Psoas muscle (tissue), 7 donors: ENCODE measurements at regions not wholly inside any gene's neighbourhood (a gene's known extent, or its start where the extent isn't known, plus 50 kb on each side); places are given as distances from the start of the nearest gene placed in this dataset.
"Not testable (repeated sequence)": the region's sequence is repeated elsewhere in the genome, so short reads cannot be mapped to it uniquely, and the experiment has no call there.

Source experiments
- ATAC-seq, 4 donors: fragments of 200-7000 bp; cut with Tn5 transposase; one replicate each; pipeline ENCODE4 v1.9.1; 2020; ENCODE audit warnings: moderate library complexity in 3 of 4, mild to moderate bottlenecking in 2 of 4
- DNase-seq, 2 donors: peaks; one replicate each; pipeline ENCODE4 v3.0.0-alpha.2; 2020
- H3K27ac ChIP-seq: fragments of 200-600 bp; one replicate; pipeline ENCODE4 v1.8.0; 2022
- H3K27me3 ChIP-seq, 3 donors: fragments of 200-600 bp in 1 of 3; one replicate each; pipeline versions ENCODE4 v1.6.1 to v1.8.0; 2013 to 2022; ENCODE audit warnings: low read length in 2 of 3, mild to moderate bottlenecking in 2 of 3, moderate library complexity in 1 of 3; ENCODE audit not compliant: insufficient read depth in 3 of 3
- H3K36me3 ChIP-seq, 2 donors: fragments of 200-600 bp in 1 of 2; one replicate each; pipeline versions ENCODE4 v1.6.1 to v1.8.0; 2013 to 2022; ENCODE audit warnings: low read depth in 1 of 2, mild to moderate bottlenecking in 1 of 2, moderate library complexity in 1 of 2; ENCODE audit not compliant: insufficient read depth in 1 of 2
- H3K4me1 ChIP-seq: fragments of 200-600 bp; one replicate; pipeline ENCODE4 v1.8.0; 2022
- H3K4me3 ChIP-seq: fragments of 200-600 bp; one replicate; pipeline ENCODE4 v1.8.0; 2022; ENCODE audit warnings: mild to moderate bottlenecking
- H3K9me3 ChIP-seq: fragments of 200-600 bp; one replicate; pipeline ENCODE4 v1.8.0; 2022
- WGBS, 3 donors: extraction: QIAGEN DNeasy Blood & Tissue Kit; methylation state at CpG; one replicate each; pipeline versions ENCODE4 v1.1.6 to v1.1.7; 2013; 5-methylcytosine and 5-hydroxymethylcytosine counted together
- intact Hi-C, 2 donors: fragments of 100-400 bp; cut with DNase I; formaldehyde crosslinking; loops; one replicate each; pipeline versions ENCODE4 v1.11.0 to v1.14.2; 2022
- TF ChIP-seq, protein P1 (sequence below): fragments of 200-600 bp; IDR thresholded peaks from one replicate; pipeline ENCODE4 v1.8.0; 2022; ENCODE audit warnings: antibody characterized with exemption
- donor health status: healthy with polysubstance abuse.
- donor health status: DM: no; HTN: no; CAD: no; lungs with moderate emphysema.
- donor health status: Bipolar disorder and iron deficiency.
- donor health status: healthy.
- donor health status: DM: yes; HTN: yes; CAD: no.
- donor health status: DM: no; HTN: no; CAD: no.
- donor health status: DM: yes; HTN: yes; CAD: no.

DNA sequence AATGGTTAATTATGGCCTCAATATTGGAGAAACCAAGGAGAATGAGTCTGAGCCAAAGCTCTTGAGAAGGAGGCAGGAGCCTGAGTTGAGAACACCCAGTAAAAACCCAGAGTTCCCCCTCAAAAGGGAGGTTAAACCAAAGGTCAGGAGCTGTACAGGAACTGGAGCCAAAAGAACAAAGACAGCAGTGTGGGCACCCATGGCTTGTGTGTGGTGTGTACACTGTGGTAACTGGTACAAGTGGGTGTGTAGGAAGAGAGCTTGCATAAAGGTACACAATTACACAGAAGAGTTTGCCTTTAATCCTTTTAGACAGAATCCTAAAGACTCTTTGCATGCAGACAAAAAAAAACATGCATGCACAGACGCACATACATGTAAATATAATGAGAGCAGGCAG, 87.1 kb downstream of the IGSF1 start:
- intact Hi-C loops = no loop called here
- H3K27me3 ChIP-seq = no peaks in the 10 kb centered on the region
- ATAC-seq = no peak
- H3K4me1 ChIP-seq = no peaks in the 10 kb centered on the region
- no peaks in the 10 kb centered on the region for H3K36me3 ChIP-seq
- WGBS, 3 donors = 44 to 78% (median 78%) methylated on average over 1 of the region's 1 CpG
- no peak overlapping the region for H3K4me3 ChIP-seq
- H3K9me3 ChIP-seq = no peaks in the 10 kb centered on the region
- no peak for DNase-seq
- TF ChIP-seq, protein P1, sequence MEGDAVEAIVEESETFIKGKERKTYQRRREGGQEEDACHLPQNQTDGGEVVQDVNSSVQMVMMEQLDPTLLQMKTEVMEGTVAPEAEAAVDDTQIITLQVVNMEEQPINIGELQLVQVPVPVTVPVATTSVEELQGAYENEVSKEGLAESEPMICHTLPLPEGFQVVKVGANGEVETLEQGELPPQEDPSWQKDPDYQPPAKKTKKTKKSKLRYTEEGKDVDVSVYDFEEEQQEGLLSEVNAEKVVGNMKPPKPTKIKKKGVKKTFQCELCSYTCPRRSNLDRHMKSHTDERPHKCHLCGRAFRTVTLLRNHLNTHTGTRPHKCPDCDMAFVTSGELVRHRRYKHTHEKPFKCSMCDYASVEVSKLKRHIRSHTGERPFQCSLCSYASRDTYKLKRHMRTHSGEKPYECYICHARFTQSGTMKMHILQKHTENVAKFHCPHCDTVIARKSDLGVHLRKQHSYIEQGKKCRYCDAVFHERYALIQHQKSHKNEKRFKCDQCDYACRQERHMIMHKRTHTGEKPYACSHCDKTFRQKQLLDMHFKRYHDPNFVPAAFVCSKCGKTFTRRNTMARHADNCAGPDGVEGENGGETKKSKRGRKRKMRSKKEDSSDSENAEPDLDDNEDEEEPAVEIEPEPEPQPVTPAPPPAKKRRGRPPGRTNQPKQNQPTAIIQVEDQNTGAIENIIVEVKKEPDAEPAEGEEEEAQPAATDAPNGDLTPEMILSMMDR = no peak
- H3K27ac ChIP-seq = no peak overlapping the region

DNA sequence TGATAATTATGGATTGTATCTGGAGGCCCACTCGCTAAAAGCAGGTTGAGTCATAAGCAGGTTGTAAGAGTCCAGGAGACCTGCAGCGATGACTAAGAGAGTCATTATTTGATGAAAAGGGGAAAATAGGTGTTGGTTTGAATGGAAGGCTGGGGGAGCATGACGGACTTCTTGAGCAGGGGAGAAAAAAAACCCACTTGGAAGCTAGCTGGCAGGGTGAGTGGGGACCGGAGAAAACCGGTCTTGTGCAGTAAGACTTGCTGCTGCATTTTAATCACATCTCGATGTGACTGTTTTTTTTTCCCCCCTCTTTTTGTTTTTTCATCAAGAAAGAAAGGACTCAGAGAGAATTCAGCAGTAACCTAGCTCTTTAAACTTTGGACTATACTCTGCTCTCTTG, 90.0 kb downstream of the IGSF1 start:
- Histone ChIP-seq H3K36me3 (no peaks in the 10 kb centered on the region), H3K4me1 (no peaks in the 10 kb centered on the region), H3K4me3 (no peak overlapping the region), H3K27ac (no peak overlapping the region), H3K27me3 (no peaks in the 10 kb centered on the region), H3K9me3 (no peaks in the 10 kb centered on the region)
- TF ChIP-seq, protein P1 = no peak
- 66 to 83% (median 81%) methylated on average over 6 of the region's 6 CpGs for WGBS, 3 donors
- DNase-seq (no peak), ATAC-seq (no peak)
- intact Hi-C loops = no loop called here

GRCh38 chrX:131187206-131187605, 101.9 kb downstream of the IGSF1 start:
- Histone ChIP-seq H3K36me3 (no peaks in the 10 kb centered on the region), H3K9me3 (no peaks in the 10 kb centered on the region), H3K4me1 (no peaks in the 10 kb centered on the region), H3K4me3 (no peak overlapping the region), H3K27ac (no peak overlapping the region), H3K27me3 (peaks cover 0 to 7% (median 0%) of the 10 kb centered on the region in 3 donors)
- TF ChIP-seq, protein P1 = no peak
- intact Hi-C loops = no loop called here
- WGBS, 3 donors = 55 to 65% (median 59%) methylated on average over 1 of the region's 1 CpG
- no peak for DNase-seq
- ATAC-seq = no peak

GRCh38 chrX:131170148-131170547, 112.0 kb downstream of the ARHGAP36 start:
- intact Hi-C loops = no loop called here
- WGBS, 3 donors = 94 to 96% (median 94%) methylated on average over 1 of the region's 1 CpG

DNA sequence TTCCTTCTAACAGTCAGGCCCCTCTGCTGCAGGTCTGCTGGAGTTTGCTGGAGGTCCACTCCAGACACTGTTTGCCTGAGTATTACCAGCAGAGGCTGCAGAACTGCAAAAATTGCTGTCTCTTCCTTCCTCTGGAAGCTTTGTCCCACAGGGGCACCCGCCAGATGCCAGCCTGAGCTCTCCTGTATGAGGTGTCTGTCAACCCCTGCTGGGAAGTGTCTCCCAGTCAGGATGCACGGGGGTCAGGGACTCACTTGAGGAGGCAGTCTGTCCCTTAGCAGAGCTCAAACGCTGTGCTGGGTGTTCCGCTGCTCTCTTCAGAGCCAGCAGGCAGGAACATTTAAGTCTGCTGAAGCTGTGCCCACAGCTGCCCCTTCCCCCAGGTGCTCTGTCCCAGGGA, 105.5 kb downstream of the ARHGAP36 start:
- H3K27ac ChIP-seq, H3K36me3 ChIP-seq, ATAC-seq, H3K4me3 ChIP-seq, DNase-seq, H3K9me3 ChIP-seq, H3K4me1 ChIP-seq: not testable (repeated sequence)
- intact Hi-C loops = loop anchor here in 1 of 2 donors (5.0 kb wide), 1 partner anchor 1449 kb away; no protein-coding TSS in a partner anchor
- 55 to 83% (median 67%) methylated on average over 4 of the region's 4 CpGs for WGBS, 3 donors
- peaks cover 0 to 21% (median 0%) of the 10 kb centered on the region in 3 donors for H3K27me3 ChIP-seq

More at GRCh38 chrX:131170148-131170547, 112.0 kb downstream of the ARHGAP36 start:
- Histone ChIP-seq H3K9me3 (no peaks in the 10 kb centered on the region), H3K27me3 (peaks cover 0 to 20% (median 0%) of the 10 kb centered on the region in 3 donors), H3K27ac (no peak overlapping the region), H3K36me3 (no peaks in the 10 kb centered on the region), H3K4me3 (no peak overlapping the region), H3K4me1 (no peaks in the 10 kb centered on the region)
- TF ChIP-seq, protein P1 = no peak
- ATAC-seq (no peak), DNase-seq (no peak)

DNA sequence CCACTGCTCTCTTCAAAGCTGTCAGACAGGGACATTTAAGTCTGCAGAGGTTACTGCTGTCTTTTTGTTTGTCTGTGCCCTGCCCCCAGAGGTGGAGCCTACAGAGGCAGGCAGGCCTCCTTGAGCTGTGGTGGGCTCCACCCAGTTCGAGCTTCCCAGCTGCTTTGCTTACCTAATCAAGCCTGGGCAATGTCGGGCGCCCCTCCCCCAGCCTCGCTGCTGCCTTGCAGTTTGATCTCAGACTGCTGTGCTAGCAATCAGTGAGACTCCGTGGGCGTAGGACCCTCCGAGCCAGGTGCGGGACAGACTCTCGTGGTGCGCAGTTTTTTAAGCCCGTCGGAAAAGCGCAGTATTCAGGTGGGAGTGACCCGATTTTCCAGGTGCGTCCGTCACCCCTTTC, 99.5 kb downstream of the ARHGAP36 start:
- H3K27ac ChIP-seq, H3K27me3 ChIP-seq, H3K4me3 ChIP-seq, DNase-seq, H3K9me3 ChIP-seq, H3K36me3 ChIP-seq, intact Hi-C loops, ATAC-seq, H3K4me1 ChIP-seq: not testable (repeated sequence)
- 7 to 34% (median 30%) methylated on average over 6 to 16 of the region's 16 CpGs for WGBS, 3 donors
